IMR-90 (cell line): ENCODE measurements at regions not wholly inside any gene's neighbourhood (a gene's known extent, or its start where the extent isn't known, plus 50 kb on each side); places are given as distances from the start of the nearest gene placed in this dataset.

ENCODE experiments used
- ATAC-seq: fragments of 200-7000 bp; cut with Tn5 transposase; 2 replicates; pipeline ENCODE4 v1.9.1; 2020; ENCODE audit warnings: low read depth, mild to moderate bottlenecking, moderate library complexity
- BruUV-seq: library from RNA; stranded (reverse); fragments of 400-500 nt; replicated peaks from 2 replicates; lab custom pipeline; 2021; lab: Mats Ljungman, UMichigan
- CTCF ChIA-PET: fragments of 300-600 bp; formaldehyde crosslinking; extraction: SDS; loops from one replicate; lab custom pipeline; 2021; ENCODE audit warnings: antibody characterized with exemption; lab: Yijun Ruan, JAX
- POLR2A ChIA-PET: fragments of 300-600 bp; sonication (Branson Sonifier 250); formaldehyde crosslinking; loops from one replicate; lab custom pipeline; 2022; ENCODE audit warnings: antibody characterized with exemption; ENCODE audit not compliant: unreplicated experiment; lab: Charles Lee
- DNase-seq: peaks from one replicate; pipeline ENCODE4 v3.0.0; 2013
- H2AFZ ChIP-seq: replicated peaks from 2 replicates; pipeline ENCODE3; 2013; ENCODE audit warnings: low read length, mild to moderate bottlenecking; ENCODE audit not compliant: poor library complexity
- H2AK5ac ChIP-seq: 2 replicates; pipeline ENCODE4 v1.6.1; 2013; ENCODE audit warnings: low read depth, low read length, inconsistent platforms
- H2AK9ac ChIP-seq: replicated peaks from 2 replicates; pipeline ENCODE3; 2013; ENCODE audit warnings: mild to moderate bottlenecking, low read depth, low read length, moderate library complexity; ENCODE audit not compliant: poor library complexity
- H2BK120ac ChIP-seq: 2 replicates; pipeline ENCODE4 v1.6.1; 2013; ENCODE audit warnings: low read depth, low read length, inconsistent platforms
- H2BK15ac ChIP-seq: 3 replicates; pipeline ENCODE4 v1.6.1; 2013; ENCODE audit warnings: low read depth, low read length, inconsistent platforms
- H2BK20ac ChIP-seq: 2 replicates; pipeline ENCODE4 v1.6.1; 2013; ENCODE audit warnings: low read depth, mild to moderate bottlenecking, inconsistent platforms, low read length, moderate library complexity
- H2BK5ac ChIP-seq: 2 replicates; pipeline ENCODE4 v1.6.1; 2013; ENCODE audit warnings: mild to moderate bottlenecking, low read depth, low read length, inconsistent platforms; ENCODE audit not compliant: poor library complexity, severe bottlenecking
- H3K14ac ChIP-seq: replicated peaks from 2 replicates; pipeline ENCODE4 v1.6.1; 2013; ENCODE audit warnings: low read depth, low read length, inconsistent platforms
- H3K18ac ChIP-seq: 2 replicates; pipeline ENCODE4 v1.6.1; 2013; ENCODE audit warnings: low read depth, low read length, control low read depth
- H3K23ac ChIP-seq: 2 replicates; pipeline ENCODE4 v1.6.1; 2013; ENCODE audit warnings: low read depth, low read length, inconsistent platforms
- H3K27ac ChIP-seq: 2 replicates; pipeline ENCODE4 v1.5.1; 2013; ENCODE audit warnings: mild to moderate bottlenecking, control low read depth, low read length; ENCODE audit not compliant: insufficient read depth
- H3K27me3 ChIP-seq: 2 replicates; pipeline ENCODE4 v1.6.1; 2013; ENCODE audit warnings: low read length; ENCODE audit not compliant: control insufficient read depth, insufficient read depth
- H3K36me3 ChIP-seq: 2 replicates; pipeline ENCODE4 v1.6.1; 2013; ENCODE audit warnings: low read length, mixed read lengths; ENCODE audit not compliant: control insufficient read depth, insufficient read depth
- H3K4ac ChIP-seq: 2 replicates; pipeline ENCODE4 v1.6.1; 2013; ENCODE audit warnings: low read depth, low read length, inconsistent platforms
- H3K4me1 ChIP-seq: 2 replicates; pipeline ENCODE4 v1.6.1; 2013; ENCODE audit warnings: low read length, mixed read lengths; ENCODE audit not compliant: control insufficient read depth, insufficient read depth
- H3K4me2 ChIP-seq: 2 replicates; pipeline ENCODE4 v1.6.1; 2013; ENCODE audit warnings: low read depth, mild to moderate bottlenecking, control low read depth, low read length, moderate library complexity
- H3K4me3 ChIP-seq: 2 replicates; pipeline ENCODE4 v1.5.1; 2013; ENCODE audit warnings: low read depth, mild to moderate bottlenecking, control low read depth, low read length, moderate library complexity; ENCODE audit not compliant: insufficient read depth
- H3K56ac ChIP-seq: 2 replicates; pipeline ENCODE4 v1.6.1; 2013; ENCODE audit warnings: low read length, inconsistent platforms; ENCODE audit not compliant: insufficient read depth; ENCODE audit errors: extremely low read depth
- H3K79me1 ChIP-seq, 2 experiments: 2 replicates each; pipeline ENCODE4 v1.6.1; 2013; ENCODE audit warnings: low read length in 2 of 2, inconsistent platforms in 1 of 2, low read depth in 1 of 2
- H3K9ac ChIP-seq: 2 replicates; pipeline ENCODE4 v1.6.1; 2013; ENCODE audit warnings: low read depth, low read length, control low read depth
- H3K9me1 ChIP-seq: 2 replicates; pipeline ENCODE4 v1.6.1; 2013; ENCODE audit warnings: low read length, inconsistent platforms; ENCODE audit not compliant: insufficient read depth
- H3K9me3 ChIP-seq: 2 replicates; pipeline ENCODE4 v1.6.1; 2013; ENCODE audit warnings: low read length; ENCODE audit not compliant: control insufficient read depth, insufficient read depth
- H4K20me1 ChIP-seq: 2 replicates; pipeline ENCODE4 v1.6.1; 2013; ENCODE audit warnings: low read length, inconsistent platforms; ENCODE audit not compliant: insufficient read depth
- H4K5ac ChIP-seq: 2 replicates; pipeline ENCODE4 v1.6.1; 2013; ENCODE audit warnings: mild to moderate bottlenecking, low read depth, low read length, control low read depth
- H4K8ac ChIP-seq, 2 experiments: 2 replicates each; pipeline ENCODE4 v1.6.1; 2013; ENCODE audit warnings: low read depth in 2 of 2, low read length in 2 of 2, control low read depth in 1 of 2, inconsistent platforms in 1 of 2
- H4K91ac ChIP-seq: 2 replicates; pipeline ENCODE4 v1.6.1; 2013; ENCODE audit warnings: low read depth, low read length, inconsistent platforms; ENCODE audit not compliant: insufficient read depth
- BHLHE40 ChIP-seq: fragments of 150-350 bp; IDR thresholded peaks from 2 replicates; pipeline ENCODE4 v1.6.1; 2016; ENCODE audit warnings: mild to moderate bottlenecking, low read depth, low read length
- CEBPB ChIP-seq: IDR thresholded peaks from 2 replicates; pipeline ENCODE4 v1.6.1; 2012; ENCODE audit warnings: low read depth, low read length, improper control_type of control experiment
- CHD1 ChIP-seq: IDR thresholded peaks from 2 replicates; pipeline ENCODE4 v1.6.1; 2012; ENCODE audit warnings: low read depth, low read length, improper control_type of control experiment
- MAFK ChIP-seq: IDR thresholded peaks from 2 replicates; pipeline ENCODE4 v1.6.1; 2012; ENCODE audit warnings: low read depth, low read length, improper control_type of control experiment
- NFE2L2 ChIP-seq: fragments of 150-350 bp; IDR thresholded peaks from 2 replicates; pipeline ENCODE4 v1.6.1; 2016; ENCODE audit warnings: low read depth, mild to moderate bottlenecking, low read length
- POLR2A ChIP-seq: IDR thresholded peaks from 2 replicates; pipeline ENCODE4 v1.6.1; 2012; ENCODE audit warnings: mild to moderate bottlenecking, low read depth, low read length
- RAD21 ChIP-seq: IDR thresholded peaks from 2 replicates; pipeline ENCODE4 v1.6.1; 2012; ENCODE audit warnings: low read length, improper control_type of control experiment
- RCOR1 ChIP-seq: IDR thresholded peaks from 2 replicates; pipeline ENCODE4 v1.6.1; 2012; ENCODE audit warnings: mild to moderate bottlenecking, low read length, improper control_type of control experiment; ENCODE audit not compliant: insufficient replicate concordance
- RFX5 ChIP-seq: IDR thresholded peaks from 2 replicates; pipeline ENCODE4 v1.8.0; 2012; ENCODE audit warnings: low read depth, mild to moderate bottlenecking, low read length, moderate library complexity
- WGBS, 2 experiments: methylation state at CpG; one replicate each; pipeline versions ENCODE4 v1.1.5 to v1.1.7; 2013; ENCODE audit warnings: missing lambda C conversion rate in 2 of 2; ENCODE audit not compliant: insufficient read length in 1 of 2; ENCODE audit errors: extremely low coverage in 2 of 2; 5-methylcytosine and 5-hydroxymethylcytosine counted together
- dilution Hi-C: fragments of 300-500 bp; cut with HindIII; formaldehyde crosslinking; loops from one replicate; pipeline ENCODE4 v1.14.3; 2018; ENCODE audit warnings: low sequenced_read_pairs; ENCODE audit not compliant: unreplicated experiment
- in situ Hi-C: fragments of 300-500 bp; cut with MboI; formaldehyde crosslinking; loops from 3 replicates; pipeline ENCODE4 v1.14.3; 2019; ENCODE audit warnings: low sequenced_read_pairs, inconsistent platforms, mixed read lengths
- intact Hi-C: fragments of 100-400 bp; cut with micrococcal nuclease; formaldehyde crosslinking; loops from 2 replicates; pipeline ENCODE4 v1.10.0; 2022
- TF ChIP-seq, protein P1 (sequence below): fragments of 150-350 bp; IDR thresholded peaks from 2 replicates; pipeline ENCODE4 v1.6.1; 2016; ENCODE audit warnings: low read depth, mild to moderate bottlenecking, low read length, moderate library complexity, borderline replicate concordance
- TF ChIP-seq, protein P2 (sequence below): fragments of 150-350 bp; IDR thresholded peaks from 2 replicates; pipeline ENCODE4 v1.6.1; 2017; ENCODE audit warnings: mild to moderate bottlenecking, antibody characterized with exemption, low read length, low read depth

DNA sequence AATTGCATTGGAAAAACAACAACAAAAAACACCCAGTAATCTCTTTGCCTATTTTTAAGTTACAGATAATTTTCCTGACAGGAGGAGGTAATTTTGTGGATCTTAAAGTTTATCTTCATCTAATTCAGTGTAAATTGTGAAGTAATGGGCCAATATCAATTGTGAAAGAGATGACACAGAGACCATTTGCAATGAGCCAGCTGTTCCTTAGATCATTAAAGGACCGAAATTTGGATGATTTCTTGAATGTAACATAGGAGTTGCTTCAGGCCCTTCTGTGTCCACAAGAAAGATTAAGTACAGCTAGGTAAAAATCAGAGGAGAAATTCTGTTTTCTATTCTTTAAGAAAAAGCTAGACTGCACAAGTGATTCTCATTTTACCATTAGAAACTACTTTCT is 718.5 kb upstream of the ANO3 start:
- H2AK9ac ChIP-seq, result no peak overlapping the region
- ATAC-seq (no peak), DNase-seq (no peak)
- H2AK5ac ChIP-seq, result no peak overlapping the region
- no peak overlapping the region for H3K14ac ChIP-seq
- no peak overlapping the region for H4K8ac ChIP-seq
- POLR2A ChIA-PET, result no interaction called here
- no peak overlapping the region for H3K4me3 ChIP-seq
- no peak overlapping the region for H3K56ac ChIP-seq
- dilution Hi-C loops, result no loop called here
- no peak overlapping the region for H3K9ac ChIP-seq
- no peak overlapping the region for H3K18ac ChIP-seq
- H4K5ac ChIP-seq, result no peak overlapping the region
- H3K9me1 ChIP-seq, result no peaks in the 10 kb centered on the region
- H3K23ac ChIP-seq, result no peak overlapping the region
- no peak overlapping the region for H2BK20ac ChIP-seq
- no peak overlapping the region for H3K27ac ChIP-seq
- H2BK120ac ChIP-seq, result no peak overlapping the region
- no peaks in the 10 kb centered on the region for H3K36me3 ChIP-seq
- H4K91ac ChIP-seq, result no peak overlapping the region
- no peaks in the 10 kb centered on the region for H3K27me3 ChIP-seq
- H2BK5ac ChIP-seq, result no peak overlapping the region
- CTCF ChIA-PET, result no interaction called here
- H2AFZ ChIP-seq, result no peak overlapping the region
- TF ChIP-seq CEBPB (no peak), CHD1 (no peak), NFE2L2 (no peak), POLR2A (no peak), MAFK (no peak), BHLHE40 (no peak), RAD21 (no peak), RFX5 (no peak), RCOR1 (no peak)
- TF ChIP-seq, protein P1, sequence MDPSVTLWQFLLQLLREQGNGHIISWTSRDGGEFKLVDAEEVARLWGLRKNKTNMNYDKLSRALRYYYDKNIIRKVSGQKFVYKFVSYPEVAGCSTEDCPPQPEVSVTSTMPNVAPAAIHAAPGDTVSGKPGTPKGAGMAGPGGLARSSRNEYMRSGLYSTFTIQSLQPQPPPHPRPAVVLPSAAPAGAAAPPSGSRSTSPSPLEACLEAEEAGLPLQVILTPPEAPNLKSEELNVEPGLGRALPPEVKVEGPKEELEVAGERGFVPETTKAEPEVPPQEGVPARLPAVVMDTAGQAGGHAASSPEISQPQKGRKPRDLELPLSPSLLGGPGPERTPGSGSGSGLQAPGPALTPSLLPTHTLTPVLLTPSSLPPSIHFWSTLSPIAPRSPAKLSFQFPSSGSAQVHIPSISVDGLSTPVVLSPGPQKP, result no peak
- TF ChIP-seq, protein P2, sequence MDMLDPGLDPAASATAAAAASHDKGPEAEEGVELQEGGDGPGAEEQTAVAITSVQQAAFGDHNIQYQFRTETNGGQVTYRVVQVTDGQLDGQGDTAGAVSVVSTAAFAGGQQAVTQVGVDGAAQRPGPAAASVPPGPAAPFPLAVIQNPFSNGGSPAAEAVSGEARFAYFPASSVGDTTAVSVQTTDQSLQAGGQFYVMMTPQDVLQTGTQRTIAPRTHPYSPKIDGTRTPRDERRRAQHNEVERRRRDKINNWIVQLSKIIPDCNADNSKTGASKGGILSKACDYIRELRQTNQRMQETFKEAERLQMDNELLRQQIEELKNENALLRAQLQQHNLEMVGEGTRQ, result no peak
- intact Hi-C loops, result no loop called here
- no peaks in the 10 kb centered on the region for H3K4me1 ChIP-seq
- H3K79me1 ChIP-seq, result no peaks in the 10 kb centered on the region
- in situ Hi-C loops, result no loop called here
- H3K4me2 ChIP-seq, result no peak overlapping the region
- no peak overlapping the region for H2BK15ac ChIP-seq
- no peaks in the 10 kb centered on the region for H4K20me1 ChIP-seq
- BruUV-seq, result no TSS peak
- no peak overlapping the region for H3K4ac ChIP-seq
- no CpG with 5 or more reads among the region's 1 CpG for WGBS, 2 experiments
- H3K9me3 ChIP-seq, result peaks cover 3% of the 10 kb centered on the region; the same call in 1 of the 2 replicates
